OCI-LY1 (cell line): ENCODE measurements at regions not wholly inside any gene's neighbourhood (a gene's known extent, or its start where the extent isn't known, plus 50 kb on each side); places are given as distances from the start of the nearest gene placed in this dataset.

Experiments
- H2AFZ ChIP-seq: fragments of 200-600 bp; sonication (generic), shearing (Covaris generic); 2 replicates; pipeline ENCODE4 v1.6.0; 2014; ENCODE audit warnings: antibody characterized with exemption, mild to moderate bottlenecking, low read length
- H3F3A ChIP-seq: fragments of 200-600 bp; sonication (generic), shearing (Covaris generic); 2 replicates; pipeline ENCODE4 v1.6.0; 2014; ENCODE audit warnings: mild to moderate bottlenecking, antibody characterized with exemption, low read length, moderate library complexity; ENCODE audit not compliant: insufficient read depth
- H3K27ac ChIP-seq: fragments of 200-600 bp; sonication (generic); 2 replicates; pipeline ENCODE4 v1.5.1; 2014; ENCODE audit warnings: low read length, mixed run types, mild to moderate bottlenecking, low read depth; ENCODE audit not compliant: poor library complexity, severe bottlenecking
- H3K27me3 ChIP-seq: fragments of 200-600 bp; sonication (generic); 2 replicates; pipeline ENCODE4 v1.6.0; 2014; ENCODE audit warnings: antibody characterized with exemption, mild to moderate bottlenecking, low read length, moderate library complexity; ENCODE audit not compliant: insufficient read depth
- H3K36me3 ChIP-seq: fragments of 200-600 bp; sonication (generic); 2 replicates; pipeline ENCODE4 v1.6.1; 2014; ENCODE audit warnings: mild to moderate bottlenecking, antibody characterized with exemption, low read length, moderate library complexity, mixed read lengths; ENCODE audit not compliant: insufficient read depth
- H3K4me1 ChIP-seq: fragments of 200-600 bp; sonication (generic); 2 replicates; pipeline ENCODE4 v1.5.1; 2014; ENCODE audit warnings: mild to moderate bottlenecking, low read length, moderate library complexity; ENCODE audit not compliant: insufficient read depth, severe bottlenecking
- H3K4me2 ChIP-seq: fragments of 200-600 bp; sonication (generic), shearing (Covaris generic); 2 replicates; pipeline ENCODE4 v1.6.1; 2014; ENCODE audit warnings: low read length
- H3K4me3 ChIP-seq: fragments of 200-600 bp; sonication (generic); 2 replicates; pipeline ENCODE4 v1.5.1; 2014; ENCODE audit warnings: low read length, low read depth, mild to moderate bottlenecking, mixed read lengths; ENCODE audit not compliant: poor library complexity, severe bottlenecking
- H3K79me2 ChIP-seq: fragments of 200-600 bp; shearing (Covaris generic); 2 replicates; pipeline ENCODE4 v1.6.1; 2016; ENCODE audit warnings: mixed run types, low read length, mixed read lengths; ENCODE audit not compliant: insufficient read depth
- H3K9ac ChIP-seq: fragments of 200-600 bp; sonication (generic), shearing (Covaris generic); 2 replicates; pipeline ENCODE4 v1.6.1; 2014; ENCODE audit warnings: mild to moderate bottlenecking, low read length, mixed read lengths
- H3K9me2 ChIP-seq: fragments of 200-600 bp; sonication (generic), shearing (Covaris generic); 2 replicates; pipeline ENCODE4 v1.6.1; 2014; ENCODE audit warnings: low read depth, mild to moderate bottlenecking, low read length, mixed read lengths
- H3K9me3 ChIP-seq: fragments of 200-600 bp; shearing (Covaris generic); 2 replicates; pipeline ENCODE4 v1.6.1; 2014; ENCODE audit warnings: low read length, mixed read lengths
- H4K20me1 ChIP-seq: fragments of 200-600 bp; sonication (generic), shearing (Covaris generic); 2 replicates; pipeline ENCODE4 v1.6.0; 2016; ENCODE audit warnings: mild to moderate bottlenecking, low read length; ENCODE audit not compliant: insufficient read depth
- EZH2 ChIP-seq: fragments of 200-600 bp; sonication (generic), shearing (Covaris generic); IDR thresholded peaks from 2 replicates; pipeline ENCODE4 v1.8.0; 2017; ENCODE audit warnings: borderline replicate concordance, mixed run types, mild to moderate bottlenecking, antibody characterized with exemption, low read length, moderate library complexity, mixed read lengths
- TF ChIP-seq, protein P1 (sequence below): fragments of 200-600 bp; sonication (generic), shearing (Covaris generic); IDR thresholded peaks from 2 replicates; pipeline ENCODE4 v1.5.1; 2017; ENCODE audit warnings: mild to moderate bottlenecking, antibody characterized with exemption, low read length, moderate library complexity, mixed read lengths

GRCh38 chr14:75333606-75334548 is 55.2 kb downstream of the FOS start:
- H3K27ac ChIP-seq: no peak overlapping the region
- no peaks in the 10 kb centered on the region for H3K9me2 ChIP-seq
- no peaks in the 10 kb centered on the region for H4K20me1 ChIP-seq
- no peaks in the 10 kb centered on the region for H3F3A ChIP-seq
- no peak overlapping the region for H2AFZ ChIP-seq
- H3K27me3 ChIP-seq: no peaks in the 10 kb centered on the region
- no peaks in the 10 kb centered on the region for H3K36me3 ChIP-seq
- H3K9ac ChIP-seq: no peak overlapping the region; the same call in 1 of the 2 replicates
- no peak for TF ChIP-seq EZH2
- TF ChIP-seq, protein P1, sequence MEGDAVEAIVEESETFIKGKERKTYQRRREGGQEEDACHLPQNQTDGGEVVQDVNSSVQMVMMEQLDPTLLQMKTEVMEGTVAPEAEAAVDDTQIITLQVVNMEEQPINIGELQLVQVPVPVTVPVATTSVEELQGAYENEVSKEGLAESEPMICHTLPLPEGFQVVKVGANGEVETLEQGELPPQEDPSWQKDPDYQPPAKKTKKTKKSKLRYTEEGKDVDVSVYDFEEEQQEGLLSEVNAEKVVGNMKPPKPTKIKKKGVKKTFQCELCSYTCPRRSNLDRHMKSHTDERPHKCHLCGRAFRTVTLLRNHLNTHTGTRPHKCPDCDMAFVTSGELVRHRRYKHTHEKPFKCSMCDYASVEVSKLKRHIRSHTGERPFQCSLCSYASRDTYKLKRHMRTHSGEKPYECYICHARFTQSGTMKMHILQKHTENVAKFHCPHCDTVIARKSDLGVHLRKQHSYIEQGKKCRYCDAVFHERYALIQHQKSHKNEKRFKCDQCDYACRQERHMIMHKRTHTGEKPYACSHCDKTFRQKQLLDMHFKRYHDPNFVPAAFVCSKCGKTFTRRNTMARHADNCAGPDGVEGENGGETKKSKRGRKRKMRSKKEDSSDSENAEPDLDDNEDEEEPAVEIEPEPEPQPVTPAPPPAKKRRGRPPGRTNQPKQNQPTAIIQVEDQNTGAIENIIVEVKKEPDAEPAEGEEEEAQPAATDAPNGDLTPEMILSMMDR: no peak
- no peaks in the 10 kb centered on the region for H3K79me2 ChIP-seq
- H3K4me2 ChIP-seq: peak overlapping the region; percentile 35
- H3K4me1 ChIP-seq: peaks cover 15% of the 10 kb centered on the region
- H3K9me3 ChIP-seq: no peaks in the 10 kb centered on the region
- H3K4me3 ChIP-seq: peak overlapping the region; percentile 2

GRCh38 chr14:75334549-75335051 is 56.0 kb downstream of the FOS start:
- H3K4me2 ChIP-seq: peak overlapping the region; percentile 35
- no peaks in the 10 kb centered on the region for H3K27me3 ChIP-seq
- H3K4me3 ChIP-seq: peak overlapping the region; percentile 2
- no peak overlapping the region for H3K27ac ChIP-seq
- no peak overlapping the region for H2AFZ ChIP-seq
- H3K9me2 ChIP-seq: no peaks in the 10 kb centered on the region
- no peaks in the 10 kb centered on the region for H3F3A ChIP-seq
- H4K20me1 ChIP-seq: no peaks in the 10 kb centered on the region
- no peaks in the 10 kb centered on the region for H3K36me3 ChIP-seq
- no peaks in the 10 kb centered on the region for H3K79me2 ChIP-seq
- no peak overlapping the region for H3K9ac ChIP-seq
- TF ChIP-seq EZH2: no peak
- TF ChIP-seq, protein P1: no peak
- H3K9me3 ChIP-seq: no peaks in the 10 kb centered on the region
- peaks cover 15% of the 10 kb centered on the region for H3K4me1 ChIP-seq

GRCh38 chr14:75335571-75335970 is 56.9 kb downstream of the FOS start:
- no peak overlapping the region for H2AFZ ChIP-seq
- 0 out of 2 replicates have a peak, but pooled peaks cover 2% of the 10 kb centered on the region for H3K27me3 ChIP-seq
- H3K4me3 ChIP-seq: no peak overlapping the region
- no peaks in the 10 kb centered on the region for H3K79me2 ChIP-seq
- peaks cover 15% of the 10 kb centered on the region for H3K4me1 ChIP-seq
- no peaks in the 10 kb centered on the region for H4K20me1 ChIP-seq
- H3K4me2 ChIP-seq: no peak overlapping the region
- no peaks in the 10 kb centered on the region for H3K36me3 ChIP-seq
- no peaks in the 10 kb centered on the region for H3K9me3 ChIP-seq
- no peak overlapping the region for H3K9ac ChIP-seq
- TF ChIP-seq, protein P1: no peak
- TF ChIP-seq EZH2: no peak
- no peak overlapping the region for H3K27ac ChIP-seq
- H3K9me2 ChIP-seq: no peaks in the 10 kb centered on the region
- H3F3A ChIP-seq: no peaks in the 10 kb centered on the region
